ENCODE measurements at regions not wholly inside any gene's neighbourhood (a gene's known extent, or its start where the extent isn't known, plus 50 kb on each side); places are given as distances from the start of the nearest gene placed in this dataset.

GRCh38 chr3:117253636-117254035, 544.1 kb downstream of the TUSC7 start:
- DNase-seq (ENCODE audit: low read depth in 2 of 2) = no peak

- no peak for DNase-seq (ENCODE audit: low read depth in 2 of 2)
Observed at GRCh38 chr3:117254985-117255384, 545.4 kb downstream of the TUSC7 start.

GRCh38 chr3:117255736-117256135, 546.2 kb downstream of the TUSC7 start:
- no peak for DNase-seq (ENCODE audit: low read depth in 2 of 2)

- no peak for DNase-seq (ENCODE audit: low read depth in 2 of 2)
Observed at GRCh38 chr3:117261983-117262421, 552.4 kb downstream of the TUSC7 start.

GRCh38 chr3:117263270-117263669, 553.7 kb downstream of the TUSC7 start:
- DNase-seq (ENCODE audit: low read depth in 2 of 2) = no peak

GRCh38 chr3:117263745-117264144, 554.2 kb downstream of the TUSC7 start:
- no peak for DNase-seq (ENCODE audit: low read depth in 2 of 2)

- DNase-seq (ENCODE audit: low read depth in 2 of 2) = no peak
Observed at GRCh38 chr3:117264204-117264994, 554.8 kb downstream of the TUSC7 start.

GRCh38 chr3:117266806-117267205, 557.2 kb downstream of the TUSC7 start:
- no peak for DNase-seq (ENCODE audit: low read depth in 2 of 2)

GRCh38 chr3:117268318-117268717, 558.7 kb downstream of the TUSC7 start:
- DNase-seq (ENCODE audit: low read depth in 2 of 2) = no peak

- no peak for DNase-seq (ENCODE audit: low read depth in 2 of 2)
Observed at GRCh38 chr3:117272274-117272673, 562.7 kb downstream of the TUSC7 start.

- no peak for DNase-seq (ENCODE audit: low read depth in 2 of 2)
Observed at GRCh38 chr3:117272876-117273523, 563.4 kb downstream of the TUSC7 start.

GRCh38 chr3:117277816-117278215, 568.2 kb downstream of the TUSC7 start:
- no peak for DNase-seq (ENCODE audit: low read depth in 2 of 2)

GRCh38 chr3:117278424-117279190, 569.0 kb downstream of the TUSC7 start:
- no peak for DNase-seq (ENCODE audit: low read depth in 2 of 2)

GRCh38 chr3:117281371-117281770, 571.8 kb downstream of the TUSC7 start:
- DNase-seq (ENCODE audit: low read depth in 2 of 2) = no peak

GRCh38 chr3:117282566-117282965, 573.0 kb downstream of the TUSC7 start:
- no peak for DNase-seq (ENCODE audit: low read depth in 2 of 2)

- DNase-seq (ENCODE audit: low read depth in 2 of 2) = no peak
Observed at GRCh38 chr3:117285737-117286136, 576.2 kb downstream of the TUSC7 start.

- no peak for DNase-seq (ENCODE audit: low read depth in 2 of 2)
Observed at GRCh38 chr3:117286488-117286887, 576.9 kb downstream of the TUSC7 start.

GRCh38 chr3:117287602-117288001, 578.0 kb downstream of the TUSC7 start:
- no peak for DNase-seq (ENCODE audit: low read depth in 2 of 2)

GRCh38 chr3:117291476-117291875, 581.9 kb downstream of the TUSC7 start:
- DNase-seq (ENCODE audit: low read depth in 2 of 2) = no peak

- DNase-seq (ENCODE audit: low read depth in 2 of 2) = no peak
Observed at GRCh38 chr3:117297065-117297464, 587.5 kb downstream of the TUSC7 start.

- DNase-seq (ENCODE audit: low read depth in 2 of 2) = no peak
Observed at GRCh38 chr3:117297541-117297940, 588.0 kb downstream of the TUSC7 start.

GRCh38 chr3:117298273-117298672, 588.7 kb downstream of the TUSC7 start:
- no peak for DNase-seq (ENCODE audit: low read depth in 2 of 2)

GRCh38 chr3:117302428-117302827, 592.8 kb downstream of the TUSC7 start:
- DNase-seq (ENCODE audit: low read depth in 2 of 2) = no peak
